Ecto neural progenitor cell (in vitro differentiated cells): ENCODE measurements at regions not wholly inside any gene's neighbourhood (a gene's known extent, or its start where the extent isn't known, plus 50 kb on each side); places are given as distances from the start of the nearest gene placed in this dataset.
"Not testable (repeated sequence)": the region's sequence is repeated elsewhere in the genome, so short reads cannot be mapped to it uniquely, and the experiment has no call there.

Experiments used
- DNase-seq: peaks from one replicate; pipeline ENCODE4 v3.0.0-alpha.2; 2018; ENCODE audit warnings: low spot score

GRCh38 chrX:97858592-97858991, 974.9 kb downstream of the RPA4 start:
- no peak for DNase-seq

- DNase-seq: peak; percentile 62
These were observed 976.5 kb downstream of the RPA4 start for GRCh38 chrX:97860226-97860625.

- no peak for DNase-seq
These were observed 979.6 kb downstream of the RPA4 start for GRCh38 chrX:97863261-97863660.

- DNase-seq: no peak
These were observed 983.6 kb downstream of the RPA4 start for GRCh38 chrX:97867266-97867665.

GRCh38 chrX:97876697-97877407, 993.1 kb downstream of the RPA4 start:
- no peak for DNase-seq

GRCh38 chrX:97882306-97882705, 998.6 kb downstream of the RPA4 start:
- no peak for DNase-seq

GRCh38 chrX:97895751-97896150, 1012.0 kb downstream of the RPA4 start:
- DNase-seq: no peak

- no peak for DNase-seq
These were observed 1014.3 kb downstream of the RPA4 start for GRCh38 chrX:97897998-97898397.

- DNase-seq: no peak
These were observed 1015.1 kb downstream of the RPA4 start for GRCh38 chrX:97898798-97899197.

GRCh38 chrX:97907791-97908190, 1024.1 kb downstream of the RPA4 start:
- no peak for DNase-seq

GRCh38 chrX:97909245-97909644, 1025.5 kb downstream of the RPA4 start:
- DNase-seq: no peak

- not testable (repeated sequence) for DNase-seq
These were observed 1031.7 kb downstream of the RPA4 start for GRCh38 chrX:97915390-97915789.

- not testable (repeated sequence) for DNase-seq
These were observed 1037.5 kb downstream of the RPA4 start for GRCh38 chrX:97921223-97921622.

GRCh38 chrX:97931586-97931985, 1047.9 kb downstream of the RPA4 start:
- DNase-seq: no peak

- DNase-seq: no peak
These were observed 1052.6 kb downstream of the RPA4 start for GRCh38 chrX:97936296-97936695.

- DNase-seq: no peak
These were observed 1055.0 kb downstream of the RPA4 start for GRCh38 chrX:97938706-97939105.

GRCh38 chrX:97968376-97969163, 1084.9 kb downstream of the RPA4 start:
- no peak for DNase-seq

- DNase-seq: no peak
These were observed 1100.9 kb downstream of the RPA4 start for GRCh38 chrX:97984641-97985040.

GRCh38 chrX:97985096-97985495, 1101.4 kb downstream of the RPA4 start:
- DNase-seq: no peak

GRCh38 chrX:97987979-97988378, 1104.3 kb downstream of the RPA4 start:
- no peak for DNase-seq

GRCh38 chrX:97995834-97996233, 1112.1 kb downstream of the RPA4 start:
- DNase-seq: no peak

- DNase-seq: no peak
These were observed 1145.0 kb downstream of the RPA4 start for GRCh38 chrX:98028691-98029090.

- DNase-seq: no peak
These were observed 1146.2 kb downstream of the RPA4 start for GRCh38 chrX:98029861-98030260.

GRCh38 chrX:98057176-98057575, 1173.5 kb downstream of the RPA4 start:
- no peak for DNase-seq
